GM19351 (cell line): ENCODE measurements at regions not wholly inside any gene's neighbourhood (a gene's known extent, or its start where the extent isn't known, plus 50 kb on each side); places are given as distances from the start of the nearest gene placed in this dataset.

Experiments
- ATAC-seq: cut with Tn5 transposase; IDR thresholded peaks from one replicate; pipeline ENCODE4 v1.9.1; 2021; ENCODE audit warnings: mild to moderate bottlenecking, moderate library complexity; ENCODE audit not compliant: unreplicated experiment

DNA sequence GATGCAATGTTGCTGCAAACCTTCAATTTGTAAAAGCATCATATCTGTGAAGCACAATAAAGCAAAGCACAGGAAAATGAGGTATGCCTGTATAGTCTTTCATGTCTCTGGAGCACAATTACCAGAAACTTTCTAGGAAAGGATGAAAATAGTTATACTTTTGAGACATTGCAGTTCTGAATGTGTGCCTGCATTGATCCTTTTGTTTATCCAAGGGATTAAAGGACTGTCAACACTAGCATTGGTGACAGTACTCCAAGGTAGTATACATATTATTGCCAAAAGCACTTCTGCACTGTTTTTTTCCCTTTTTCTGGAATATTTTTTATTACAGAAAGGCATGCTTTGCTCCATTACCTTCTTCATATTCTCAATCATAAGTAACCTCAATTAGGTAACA, 476.0 kb downstream of the GABRG1 start:
- ATAC-seq = no peak

DNA sequence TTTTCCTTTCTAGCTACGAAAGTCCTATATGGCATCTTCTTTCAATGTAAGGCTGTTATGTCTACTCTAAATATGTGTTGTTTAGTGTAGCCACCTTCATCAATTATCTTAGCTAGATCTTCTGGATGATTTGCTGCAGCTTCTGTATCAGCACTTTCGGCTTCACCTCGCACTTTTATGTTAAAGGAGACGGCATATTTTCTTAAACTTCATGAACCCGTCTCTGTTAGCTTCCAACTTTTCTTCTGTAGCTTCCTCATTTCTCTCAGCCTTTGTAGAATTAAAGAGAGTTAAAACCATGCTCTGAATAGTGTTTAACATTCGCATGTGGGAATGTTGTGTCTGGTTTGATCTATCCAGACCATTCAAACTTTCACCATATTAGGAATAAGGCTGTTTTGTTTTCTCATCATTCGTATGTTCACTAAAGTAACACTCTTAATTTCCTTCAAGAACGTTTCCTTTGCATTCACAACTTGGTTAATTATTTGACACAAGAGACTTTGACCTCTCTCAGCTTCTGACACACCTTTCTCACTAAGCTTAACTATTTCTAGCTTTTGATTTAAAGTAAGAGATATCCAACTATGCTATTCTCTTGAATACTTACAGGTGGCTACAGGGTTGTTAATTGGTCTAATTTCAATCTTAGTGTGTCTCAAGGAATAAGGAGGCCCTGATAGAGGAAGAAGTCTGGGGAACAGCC, 476.8 kb downstream of the GABRG1 start:
- no peak for ATAC-seq

DNA sequence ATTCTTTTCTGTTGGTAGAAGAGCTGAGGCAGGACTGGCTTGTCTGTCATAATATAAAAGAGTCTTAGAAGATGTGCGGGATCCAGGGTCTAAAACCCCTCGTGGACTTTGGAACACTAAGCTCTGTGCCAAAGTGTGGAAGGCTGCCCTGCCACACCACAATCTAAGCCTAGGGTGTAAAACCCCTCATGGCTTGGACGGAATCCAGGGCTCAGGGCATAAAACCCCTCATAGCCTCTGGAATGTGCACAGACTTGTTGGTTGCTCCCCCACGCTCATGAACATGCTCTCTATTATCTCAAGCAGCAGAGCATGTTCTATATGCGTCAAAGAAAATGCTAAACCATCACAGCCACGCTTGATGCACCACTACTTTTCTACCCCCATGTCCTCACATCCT, 483.6 kb downstream of the GABRG1 start:
- no peak for ATAC-seq

DNA sequence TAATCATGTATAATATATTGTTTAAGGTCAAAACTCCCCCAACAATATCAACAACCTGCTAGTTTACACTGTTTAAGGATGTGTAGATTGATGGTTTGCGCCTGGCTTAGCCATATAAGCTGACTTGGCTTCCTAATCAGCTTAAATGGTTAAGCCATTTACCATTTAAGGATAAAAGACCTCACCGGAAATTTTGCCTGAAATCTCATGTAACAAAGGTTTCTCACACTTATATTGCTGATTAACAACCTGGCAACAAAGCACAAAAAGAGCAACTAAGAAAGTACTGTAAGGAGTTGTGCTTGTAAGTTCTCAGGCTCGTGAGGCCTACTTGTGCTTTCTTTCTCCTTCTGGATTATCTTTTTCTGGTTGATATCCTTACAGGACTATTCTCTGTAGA, 485.2 kb downstream of the GABRG1 start:
- no peak for ATAC-seq

DNA sequence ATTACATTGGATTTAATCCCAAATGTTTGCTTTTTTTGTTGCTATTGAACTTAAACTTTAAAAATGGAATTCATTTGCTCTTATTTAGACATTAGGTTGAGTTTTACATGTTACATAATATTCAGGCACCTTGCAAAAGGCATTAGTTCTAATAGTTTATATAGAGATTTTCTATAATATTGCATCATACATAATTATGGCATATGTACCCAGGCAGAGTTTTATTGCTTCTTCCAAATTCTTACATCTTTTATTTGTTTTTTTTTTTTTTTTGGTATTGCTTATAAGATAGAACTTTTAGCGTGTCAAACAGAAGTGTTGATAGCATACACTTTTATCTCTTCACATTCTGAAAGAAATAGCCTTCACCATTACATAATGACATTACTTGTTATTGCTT, 487.7 kb downstream of the GABRG1 start:
- no peak for ATAC-seq

DNA sequence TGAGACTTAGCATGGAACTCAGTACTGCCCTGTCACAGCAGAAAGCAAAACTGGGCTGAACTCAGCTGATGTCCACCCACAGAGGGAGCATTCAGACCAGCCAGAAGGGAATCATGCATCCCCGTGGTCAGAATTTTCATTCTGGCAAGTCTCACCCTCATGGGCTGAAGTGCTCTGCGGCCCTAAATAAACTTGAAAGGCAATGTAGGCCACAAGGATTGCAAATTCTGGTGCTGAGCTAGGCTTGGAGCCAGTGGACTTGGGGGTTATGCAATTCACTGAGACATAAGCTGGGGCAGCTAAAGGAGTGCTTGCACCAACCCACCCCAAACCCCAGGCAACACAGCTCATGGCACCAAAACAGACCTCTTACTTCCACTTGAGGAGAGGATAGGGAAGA, 494.1 kb downstream of the GABRG1 start:
- ATAC-seq = no peak

DNA sequence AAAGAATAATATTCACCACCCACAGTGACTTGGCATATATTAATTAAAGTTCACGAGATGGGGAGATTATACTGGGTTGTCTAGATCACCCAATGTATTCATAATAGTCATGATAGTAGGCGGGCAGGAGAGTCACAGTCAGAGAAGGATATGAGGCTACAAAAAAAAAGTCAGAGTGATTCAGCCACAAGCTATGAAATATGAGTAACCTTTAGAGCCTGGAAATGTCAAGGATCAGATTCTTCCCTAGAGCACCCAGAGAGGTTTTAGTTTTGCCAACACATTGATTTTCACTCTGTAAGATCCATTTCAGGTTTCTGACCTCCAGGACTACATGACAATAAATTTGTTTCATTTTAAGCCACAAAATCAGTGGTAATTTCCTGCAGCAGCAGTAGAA, 501.9 kb downstream of the GABRG1 start:
- ATAC-seq = no peak

DNA sequence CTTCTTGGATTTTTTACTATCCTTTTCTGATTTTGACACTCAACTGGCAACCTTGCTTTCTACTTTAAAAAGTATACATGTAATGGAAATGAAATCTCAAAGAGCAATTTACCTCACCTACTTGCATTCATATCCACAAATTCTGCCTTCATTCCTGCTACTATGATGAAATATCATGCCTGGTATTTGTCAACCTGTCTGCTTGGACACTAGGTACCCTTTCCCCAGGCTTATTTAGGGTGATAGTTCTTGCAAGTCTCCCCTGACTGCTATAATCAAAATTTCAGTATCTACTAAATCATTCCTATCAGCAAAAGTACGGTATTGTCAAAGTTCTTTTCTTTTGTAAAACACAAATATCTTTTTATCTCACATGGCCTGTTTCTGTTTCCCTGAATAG, 503.0 kb downstream of the GABRG1 start:
- ATAC-seq = no peak

DNA sequence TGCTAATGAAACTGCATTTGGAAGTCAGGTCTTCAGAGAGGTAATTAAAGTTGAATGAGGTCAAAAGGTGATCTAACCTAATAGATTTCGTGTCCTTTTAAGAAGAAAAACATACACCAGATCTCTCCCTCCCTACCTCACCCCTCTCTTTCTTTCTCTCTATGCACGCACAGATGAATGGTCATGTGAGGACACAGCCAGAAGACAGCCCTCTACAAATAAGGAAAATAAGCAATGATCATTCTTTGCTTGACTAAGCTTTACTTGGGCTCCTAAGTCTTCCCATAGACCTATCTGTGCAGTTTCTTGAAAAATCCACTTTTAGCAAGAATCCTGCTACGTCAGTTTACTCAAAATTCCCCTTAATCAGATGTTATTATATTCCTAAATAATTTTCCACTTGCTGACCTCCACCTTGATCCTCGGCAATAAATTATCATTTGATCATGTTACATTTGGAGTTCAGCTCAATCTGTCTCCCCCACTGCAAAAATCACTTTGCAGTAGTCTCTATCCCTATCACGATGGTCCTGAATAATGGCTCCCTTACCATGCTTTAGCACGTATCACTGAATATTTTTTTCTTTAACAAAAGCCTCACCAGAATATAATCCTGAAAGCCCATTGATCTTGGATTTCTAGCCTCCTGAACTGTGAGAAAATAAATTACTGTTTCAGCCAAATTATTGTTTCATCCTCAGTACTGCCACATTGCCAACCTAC, 527.3 kb downstream of the GABRG1 start:
- no peak for ATAC-seq

DNA sequence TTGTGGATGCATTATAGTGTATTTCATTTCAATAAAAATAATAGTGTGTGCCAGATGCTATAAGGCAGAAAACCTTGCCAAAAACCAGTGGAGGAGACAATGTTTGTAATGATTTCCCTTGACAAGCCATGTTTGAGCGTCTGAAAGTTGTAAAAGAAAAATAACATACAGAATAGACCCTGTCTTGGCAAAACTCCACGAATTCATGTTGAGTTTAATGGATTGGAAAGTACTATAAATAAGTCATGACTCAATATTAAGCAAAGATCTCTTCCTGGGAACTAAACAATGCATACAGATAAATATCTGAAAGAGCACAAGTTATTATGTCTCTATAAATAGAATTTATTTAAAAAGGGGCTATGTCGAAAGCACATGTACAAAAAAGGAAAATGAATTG, 543.5 kb downstream of the GABRG1 start:
- ATAC-seq = no peak

DNA sequence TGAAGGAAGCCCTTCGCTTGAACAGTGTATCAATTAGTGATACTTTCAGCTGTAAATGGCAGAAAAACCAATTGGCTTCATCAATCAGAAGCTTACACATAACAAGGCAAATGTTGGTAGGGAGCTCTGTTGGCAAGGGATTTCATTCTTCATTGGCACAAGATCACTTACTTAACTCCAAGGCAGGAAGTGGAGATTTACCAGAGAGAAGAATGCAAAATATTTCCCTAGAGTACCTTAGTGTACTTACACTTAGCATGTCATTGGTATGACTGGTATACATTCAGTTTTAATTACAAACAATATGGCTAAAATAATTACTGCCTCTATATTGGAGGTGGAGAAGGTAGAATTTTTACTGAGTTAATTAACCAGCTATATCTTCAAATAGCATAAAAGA, 545.0 kb downstream of the GABRG1 start:
- no peak for ATAC-seq

DNA sequence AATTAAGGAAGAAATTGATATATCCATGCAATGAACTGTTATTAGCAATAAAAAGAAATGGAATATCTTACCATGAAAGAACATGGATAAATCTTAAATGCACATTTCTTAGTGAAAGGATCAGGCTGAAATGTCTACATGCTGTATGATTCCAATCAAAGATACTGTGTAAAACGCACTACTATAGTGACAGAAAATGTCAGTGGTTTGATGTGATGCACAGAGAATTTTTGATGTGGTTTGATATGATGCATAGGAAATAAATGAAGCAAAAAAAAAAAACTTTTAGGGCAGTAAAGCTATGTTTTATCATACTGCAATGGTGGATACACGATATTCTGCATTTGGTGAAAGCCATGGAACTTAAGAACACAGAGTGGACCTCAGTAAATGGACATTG, 547.6 kb downstream of the GABRG1 start:
- ATAC-seq = no peak

DNA sequence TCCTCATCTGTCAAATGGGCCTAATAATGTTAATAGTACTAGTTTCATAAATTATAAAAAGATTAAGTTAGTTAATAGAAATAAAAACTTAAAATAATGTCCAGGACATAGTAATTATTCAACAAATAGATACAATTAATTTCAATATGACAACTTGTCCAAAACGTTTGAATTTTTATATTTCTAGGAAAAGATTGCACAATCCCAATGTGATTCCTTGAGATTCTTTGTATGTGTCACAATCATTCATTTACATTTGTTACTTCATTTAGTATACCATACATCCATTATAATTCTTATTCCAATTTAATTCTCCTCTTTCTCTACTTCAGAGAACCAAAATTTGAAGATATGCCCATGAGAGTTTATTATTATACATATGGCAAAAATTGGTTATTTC, 554.2 kb downstream of the GABRG1 start:
- ATAC-seq = no peak

DNA sequence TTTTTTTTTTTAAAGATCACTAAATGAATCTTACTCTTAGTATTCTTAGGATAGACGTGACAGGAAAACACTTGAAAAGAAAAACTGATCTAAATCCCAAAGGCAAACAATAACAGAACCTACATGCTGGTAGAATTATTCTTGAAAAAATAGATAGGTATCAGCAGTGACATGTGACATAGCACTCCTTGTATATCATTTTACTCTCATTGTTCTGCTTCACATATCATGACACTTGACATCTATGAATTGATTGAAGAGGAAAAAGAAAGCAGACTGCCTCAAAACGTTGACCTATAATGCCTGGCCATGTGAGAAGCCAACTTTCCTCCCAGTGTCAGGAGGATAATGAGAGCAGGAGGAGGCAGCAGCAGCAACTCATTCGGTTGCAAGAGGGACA, 555.2 kb downstream of the GABRG1 start:
- ATAC-seq = no peak

DNA sequence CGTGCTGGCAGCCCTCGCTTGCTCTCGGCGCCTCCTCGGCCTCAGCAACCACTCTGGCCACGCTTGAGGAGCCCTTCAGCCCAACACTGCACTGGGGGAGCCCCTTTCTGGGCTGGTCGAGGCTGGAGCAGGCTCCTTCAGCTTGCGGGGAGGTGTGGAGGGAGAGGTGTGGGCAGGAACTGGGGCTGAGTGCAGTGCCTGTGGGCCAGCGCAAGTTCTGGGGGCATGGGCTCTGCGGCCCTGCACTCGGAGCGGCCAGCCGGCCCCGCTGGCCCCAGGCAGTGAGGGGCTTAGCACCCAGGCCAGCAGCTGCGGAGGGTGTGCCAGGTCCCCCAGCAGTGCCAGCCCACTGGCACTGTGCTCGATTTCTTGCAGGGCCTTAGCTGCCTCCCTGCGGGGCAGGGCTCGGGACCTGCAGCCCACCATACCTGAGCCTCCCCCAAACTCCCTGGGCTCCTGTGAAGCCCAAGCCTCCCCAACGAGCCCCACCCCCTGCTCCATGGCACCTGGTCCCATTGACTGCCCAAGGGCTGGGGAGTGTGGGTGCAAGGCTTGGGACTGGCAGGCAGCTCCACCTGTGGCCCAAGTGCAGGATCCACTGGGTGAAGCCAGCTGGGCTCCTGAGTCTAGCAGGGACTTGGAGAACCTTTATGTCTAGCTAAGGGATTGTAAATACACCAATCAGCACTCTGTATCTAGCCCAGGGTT, 556.8 kb downstream of the GABRG1 start:
- ATAC-seq = no peak

DNA sequence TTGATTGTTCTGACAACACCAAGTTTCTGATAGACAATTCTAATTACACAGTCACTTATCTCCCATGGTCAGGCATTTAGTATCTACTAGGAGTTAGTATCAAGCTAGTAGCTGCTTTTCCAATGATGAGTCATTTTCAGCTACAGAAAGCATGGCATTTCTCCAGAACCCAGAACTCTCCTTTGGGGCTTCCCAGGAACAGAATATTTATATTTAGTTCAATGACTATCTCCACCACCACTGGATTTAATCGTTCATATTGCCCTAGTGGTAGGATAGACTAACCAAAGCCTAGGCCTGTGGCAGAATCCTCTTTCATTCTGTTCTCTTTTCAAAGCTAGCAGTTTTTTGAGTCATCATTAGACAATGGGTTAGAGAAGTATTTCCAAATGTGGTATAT, 569.4 kb downstream of the GABRG1 start:
- no peak for ATAC-seq

DNA sequence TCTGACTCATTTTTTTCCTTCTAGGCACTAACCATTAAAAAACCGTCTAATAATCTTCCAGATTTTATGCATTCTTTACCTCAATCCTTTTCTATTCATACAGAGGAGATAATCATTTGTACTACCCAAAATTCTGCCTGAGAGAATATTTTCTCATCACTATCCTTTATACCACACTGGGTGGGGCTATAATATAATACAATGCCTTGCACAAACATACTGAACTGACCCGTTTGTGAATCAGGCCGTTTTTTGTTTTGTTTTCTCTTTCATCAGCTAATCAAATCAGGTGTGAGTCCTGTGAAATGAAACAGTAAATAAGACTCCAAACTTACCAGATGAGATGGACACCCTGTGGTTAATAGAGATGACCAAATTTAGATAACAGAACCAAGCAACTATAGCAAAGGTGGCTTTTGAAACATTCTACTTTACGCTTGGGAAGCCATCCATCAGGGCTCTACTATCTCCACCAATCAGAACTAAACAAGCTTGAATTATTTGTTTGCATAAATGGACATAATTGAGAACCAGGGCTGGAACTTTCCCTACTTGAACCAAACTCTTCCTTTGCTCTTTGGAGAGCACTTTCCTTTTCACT, 573.0 kb downstream of the GABRG1 start:
- ATAC-seq = no peak

DNA sequence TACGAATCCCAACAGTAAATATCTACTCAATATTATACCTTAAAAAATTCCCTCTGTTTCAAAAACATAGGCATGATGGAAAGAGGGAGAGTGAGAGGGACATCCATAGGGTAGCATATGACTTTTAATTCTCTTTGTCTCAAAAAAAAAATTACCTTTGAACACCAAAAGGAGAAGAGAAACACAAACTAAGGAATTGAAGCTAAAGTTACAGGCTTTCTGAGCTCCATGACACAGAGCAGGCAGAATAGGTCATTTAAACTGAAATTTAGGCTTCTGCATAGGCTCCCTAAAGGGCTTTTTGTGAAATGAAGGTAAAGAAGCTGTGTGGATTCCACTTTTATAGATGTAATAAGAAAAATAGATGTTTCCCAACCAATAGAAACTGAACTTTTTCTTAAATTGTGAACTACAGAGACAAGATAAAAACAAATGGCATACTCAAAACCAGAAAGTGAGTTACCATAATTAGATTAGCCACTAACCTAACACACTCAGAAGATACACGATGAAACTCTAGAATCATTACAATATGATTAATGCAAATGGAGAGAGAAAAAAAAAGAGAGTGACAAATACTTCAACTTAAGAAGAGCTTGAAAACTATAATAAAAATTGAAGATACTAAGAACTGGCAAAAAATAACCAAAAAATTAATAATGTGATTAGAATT, 584.6 kb downstream of the GABRG1 start:
- no peak for ATAC-seq

DNA sequence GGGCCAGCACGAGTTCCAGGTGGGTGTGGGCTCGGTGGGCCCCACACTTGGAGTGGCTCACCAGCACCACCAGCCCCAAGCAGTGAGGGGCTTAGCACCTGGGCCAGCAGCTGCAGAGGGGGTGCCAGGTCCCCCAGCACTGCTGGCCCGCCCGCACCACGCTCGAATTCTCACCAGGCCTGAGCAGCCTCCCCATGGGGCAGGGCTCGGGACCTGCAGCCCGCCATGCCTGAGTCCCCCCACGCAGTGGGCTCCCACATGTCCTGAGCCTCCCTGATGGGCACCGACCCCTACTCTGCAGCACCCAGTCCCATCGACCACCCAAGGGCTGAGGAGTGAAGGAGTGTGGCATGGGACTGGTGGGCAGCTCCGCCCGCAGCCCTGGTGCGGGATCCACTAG, 593.4 kb downstream of the GABRG1 start:
- ATAC-seq = no peak

DNA sequence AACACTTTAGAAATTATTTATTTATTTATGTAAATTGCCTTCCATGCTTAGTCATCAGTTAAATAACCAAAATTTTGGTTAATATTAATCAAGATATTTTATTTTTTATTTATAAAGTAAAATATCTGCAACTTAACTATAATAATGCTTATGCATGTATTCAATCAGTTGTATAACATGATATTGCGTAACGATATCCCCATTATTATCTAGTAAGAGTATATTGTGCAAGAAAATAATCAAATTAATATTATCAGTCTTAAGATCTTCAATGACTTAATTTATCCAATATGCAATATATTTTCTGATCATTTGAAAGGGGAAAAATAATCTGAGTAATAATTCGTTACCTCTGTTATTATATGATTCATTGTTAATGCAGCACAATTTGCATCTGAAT, 596.7 kb downstream of the GABRG1 start:
- ATAC-seq = no peak

DNA sequence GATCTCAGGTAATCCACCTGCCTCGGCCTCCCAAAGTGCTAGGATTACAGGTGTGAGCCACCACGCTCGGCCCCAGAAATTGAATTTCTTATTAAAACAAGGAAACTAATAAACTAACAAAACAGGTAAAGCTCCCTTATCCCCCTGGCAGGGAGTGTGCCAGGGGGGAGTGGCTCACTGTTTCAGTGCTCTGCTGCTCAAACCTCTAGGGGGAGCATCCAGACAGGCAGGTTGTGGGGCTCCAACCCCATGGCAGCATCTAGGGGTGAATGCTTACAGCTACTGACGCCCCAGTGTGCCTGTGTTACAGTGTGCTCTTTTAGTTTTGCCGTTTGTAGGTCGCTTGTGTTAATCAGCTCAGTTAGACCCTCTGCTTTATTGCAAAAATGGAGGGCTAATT, 605.0 kb downstream of the GABRG1 start:
- ATAC-seq = no peak
